NB4 (cell line): ENCODE measurements at regions not wholly inside any gene's neighbourhood (a gene's known extent, or its start where the extent isn't known, plus 50 kb on each side); places are given as distances from the start of the nearest gene placed in this dataset.

Experiments
- DNase-seq: peaks from one replicate; pipeline ENCODE4 v3.0.0; 2010; ENCODE audit warnings: low read depth
- H3K4me3 ChIP-seq: one replicate; pipeline ENCODE4 v1.5.1; 2011; ENCODE audit warnings: mild to moderate bottlenecking, low read depth, low read length, moderate library complexity
- CTCF ChIP-seq: IDR thresholded peaks from one replicate; pipeline ENCODE4 v1.5.1; 2012; ENCODE audit warnings: low read depth, low read length
- MAX ChIP-seq: IDR thresholded peaks from 2 replicates; pipeline ENCODE4 v1.6.1; 2011; ENCODE audit warnings: low read depth, low read length
- MYC ChIP-seq: IDR thresholded peaks from 2 replicates; pipeline ENCODE4 v1.6.1; 2011; ENCODE audit warnings: low read depth, low read length
- POLR2A ChIP-seq: IDR thresholded peaks from 2 replicates; pipeline ENCODE4 v1.6.1; 2011; ENCODE audit warnings: mild to moderate bottlenecking; ENCODE audit not compliant: insufficient read length; ENCODE audit errors: extremely low read depth

GRCh38 chr12:58364389-58365086 lies 423.2 kb downstream of the ATP23 start:
- DNase-seq, result no peak
- no peak overlapping the region for H3K4me3 ChIP-seq
- TF ChIP-seq MYC, result no peak
- TF ChIP-seq CTCF, result no peak
- no peak for TF ChIP-seq POLR2A
- no peak for TF ChIP-seq MAX

GRCh38 chr12:58365087-58365390 lies 423.7 kb downstream of the ATP23 start:
- H3K4me3 ChIP-seq, result no peak overlapping the region
- DNase-seq, result no peak
- TF ChIP-seq CTCF (no peak), MYC (no peak), POLR2A (no peak), MAX (no peak)

GRCh38 chr12:58367041-58367440 lies 425.7 kb downstream of the ATP23 start:
- no peak for DNase-seq
- TF ChIP-seq MYC, result no peak
- TF ChIP-seq POLR2A, result no peak
- no peak for TF ChIP-seq CTCF
- no peak for TF ChIP-seq MAX
- no peak overlapping the region for H3K4me3 ChIP-seq

GRCh38 chr12:58368001-58368400 lies 426.6 kb downstream of the ATP23 start:
- H3K4me3 ChIP-seq, result no peak overlapping the region
- TF ChIP-seq MYC (no peak), CTCF (no peak), POLR2A (no peak), MAX (no peak)
- DNase-seq, result no peak

GRCh38 chr12:58369576-58369975 lies 428.2 kb downstream of the ATP23 start:
- TF ChIP-seq MYC, result no peak
- no peak for DNase-seq
- no peak overlapping the region for H3K4me3 ChIP-seq

- no peak for DNase-seq
- TF ChIP-seq MAX (no peak), CTCF (no peak), POLR2A (no peak), MYC (no peak)
- no peak overlapping the region for H3K4me3 ChIP-seq
Measured at GRCh38 chr12:58372298-58372697, 430.9 kb downstream of the ATP23 start.
